Neural cell (in vitro differentiated cells): ENCODE measurements at regions not wholly inside any gene's neighbourhood (a gene's known extent, or its start where the extent isn't known, plus 50 kb on each side); places are given as distances from the start of the nearest gene placed in this dataset.

Experiments
- H2AFZ ChIP-seq: fragments of 200-600, 300-800 bp; sonication (generic), shearing (Covaris generic); 2 replicates; pipeline ENCODE4 v1.6.0; 2014; ENCODE audit warnings: low read depth, mild to moderate bottlenecking, antibody characterized with exemption, low read length, moderate library complexity
- H3F3A ChIP-seq: fragments of 200-600 bp; shearing (Covaris generic); 2 replicates; pipeline ENCODE4 v1.6.1; 2016; ENCODE audit warnings: mild to moderate bottlenecking, moderate library complexity, mixed read lengths, antibody characterized with exemption, low read length; ENCODE audit not compliant: insufficient read depth, poor library complexity, severe bottlenecking
- H3K27ac ChIP-seq: fragments of 200-600, 300-800 bp; sonication (generic), shearing (Covaris generic); 2 replicates; pipeline ENCODE4 v1.5.1; 2014; ENCODE audit warnings: mild to moderate bottlenecking, low read length, moderate library complexity
- H3K27me3 ChIP-seq: fragments of 300-800, 200-600 bp; sonication (generic), shearing (Covaris generic); 2 replicates; pipeline ENCODE4 v1.6.0; 2014; ENCODE audit warnings: mild to moderate bottlenecking, low read depth, low read length, moderate library complexity; ENCODE audit not compliant: insufficient read depth
- H3K36me3 ChIP-seq: fragments of 300-800, 200-600 bp; sonication (generic), shearing (Covaris generic); 2 replicates; pipeline ENCODE4 v1.5.1; 2014; ENCODE audit warnings: mild to moderate bottlenecking, antibody characterized with exemption, low read length, moderate library complexity; ENCODE audit not compliant: insufficient read depth
- H3K4me2 ChIP-seq: fragments of 300-800, 200-600 bp; sonication (generic), shearing (Covaris generic); 2 replicates; pipeline ENCODE4 v1.6.0; 2014; ENCODE audit warnings: mild to moderate bottlenecking, low read length
- H3K4me3 ChIP-seq: fragments of 300-800, 200-600 bp; sonication (generic), shearing (Covaris generic); 2 replicates; pipeline ENCODE4 v1.5.1; 2014; ENCODE audit warnings: mild to moderate bottlenecking, low read length, moderate library complexity
- H3K79me2 ChIP-seq: fragments of 200-600 bp; shearing (Covaris generic); replicated peaks from 2 replicates; pipeline ENCODE4 v1.6.0; 2014; ENCODE audit warnings: mild to moderate bottlenecking, low read length, moderate library complexity; ENCODE audit not compliant: insufficient read depth
- H3K9ac ChIP-seq: fragments of 300-800, 200-600 bp; sonication (generic), shearing (Covaris generic); 2 replicates; pipeline ENCODE4 v1.6.1; 2016; ENCODE audit warnings: mild to moderate bottlenecking, low read length, mixed read lengths
- H3K9me2 ChIP-seq: fragments of 200-600 bp; shearing (Covaris generic); 2 replicates; pipeline ENCODE4 v1.6.1; 2016; ENCODE audit warnings: mild to moderate bottlenecking, low read length, mixed read lengths; ENCODE audit not compliant: insufficient read depth
- H3K9me3 ChIP-seq: fragments of 200-600, 300-800 bp; sonication (generic), shearing (Covaris generic); 2 replicates; pipeline ENCODE4 v1.6.1; 2016; ENCODE audit warnings: mild to moderate bottlenecking, mixed run types, low read length, moderate library complexity, mixed read lengths
- H4K20me1 ChIP-seq: fragments of 200-600 bp; shearing (Covaris generic); 2 replicates; pipeline ENCODE4 v1.6.1; 2016; ENCODE audit warnings: mild to moderate bottlenecking, mixed run types; ENCODE audit not compliant: insufficient read depth
- EP300 ChIP-seq: fragments of 450-650 bp; conservative IDR thresholded peaks from 2 replicates; pipeline ENCODE4 v1.6.1; 2014; ENCODE audit warnings: antibody characterized with exemption, mild to moderate bottlenecking, moderate library complexity; ENCODE audit not compliant: poor library complexity, severe bottlenecking
- EZH2 ChIP-seq: fragments of 200-600, 300-800 bp; shearing (Covaris generic), sonication (generic); IDR thresholded peaks from 2 replicates; pipeline ENCODE4 v1.6.1; 2014; ENCODE audit warnings: antibody characterized with exemption, low read length, borderline replicate concordance, mild to moderate bottlenecking; ENCODE audit not compliant: insufficient read depth, poor library complexity, severe bottlenecking
- MXI1 ChIP-seq: fragments of 450-650 bp; conservative IDR thresholded peaks from 2 replicates; pipeline ENCODE4 v1.6.1; 2014; ENCODE audit warnings: antibody characterized with exemption, mild to moderate bottlenecking; ENCODE audit not compliant: poor library complexity, severe bottlenecking
- POLR2AphosphoS5 ChIP-seq: IDR thresholded peaks from 2 replicates; pipeline ENCODE4 v1.6.1; 2012
- RAD21 ChIP-seq: fragments of 450-650 bp; conservative IDR thresholded peaks from 2 replicates; pipeline ENCODE4 v1.6.1; 2014; ENCODE audit warnings: antibody characterized with exemption, mild to moderate bottlenecking, moderate library complexity
- SMC3 ChIP-seq: fragments of 450-650 bp; conservative IDR thresholded peaks from 2 replicates; pipeline ENCODE4 v1.6.1; 2014; ENCODE audit warnings: antibody characterized with exemption, mild to moderate bottlenecking, moderate library complexity; ENCODE audit not compliant: poor library complexity
- TAF1 ChIP-seq: IDR thresholded peaks from 2 replicates; pipeline ENCODE4 v1.6.1; 2012; ENCODE audit warnings: low read depth
- TF ChIP-seq, protein P1 (sequence below): IDR thresholded peaks from 2 replicates; pipeline ENCODE4 v1.6.1; 2012; ENCODE audit warnings: borderline replicate concordance
- TF ChIP-seq, protein P2 (sequence below): fragments of 450-650 bp; IDR thresholded peaks from 2 replicates; pipeline ENCODE4 v1.5.1; 2014; ENCODE audit warnings: antibody characterized with exemption, mild to moderate bottlenecking, moderate library complexity; ENCODE audit not compliant: poor library complexity, severe bottlenecking

- Histone ChIP-seq H3K4me2 (no peak overlapping the region), H3K9me3 (no peaks in the 10 kb centered on the region), H3K27ac (peak overlapping the region; percentile 19), H3K4me3 (peak overlapping the region; percentile 12), H3K27me3 (no peaks in the 10 kb centered on the region), H3K79me2 (no peaks in the 10 kb centered on the region), H2AFZ (no peak overlapping the region), H3K9me2 (no peaks in the 10 kb centered on the region), H3F3A (no peaks in the 10 kb centered on the region), H3K9ac (no peak overlapping the region), H4K20me1 (no peaks in the 10 kb centered on the region), H3K36me3 (no peaks in the 10 kb centered on the region)
- TF ChIP-seq RAD21 (no peak), MXI1 (no peak), EZH2 (no peak)
- TF ChIP-seq, protein P1, sequence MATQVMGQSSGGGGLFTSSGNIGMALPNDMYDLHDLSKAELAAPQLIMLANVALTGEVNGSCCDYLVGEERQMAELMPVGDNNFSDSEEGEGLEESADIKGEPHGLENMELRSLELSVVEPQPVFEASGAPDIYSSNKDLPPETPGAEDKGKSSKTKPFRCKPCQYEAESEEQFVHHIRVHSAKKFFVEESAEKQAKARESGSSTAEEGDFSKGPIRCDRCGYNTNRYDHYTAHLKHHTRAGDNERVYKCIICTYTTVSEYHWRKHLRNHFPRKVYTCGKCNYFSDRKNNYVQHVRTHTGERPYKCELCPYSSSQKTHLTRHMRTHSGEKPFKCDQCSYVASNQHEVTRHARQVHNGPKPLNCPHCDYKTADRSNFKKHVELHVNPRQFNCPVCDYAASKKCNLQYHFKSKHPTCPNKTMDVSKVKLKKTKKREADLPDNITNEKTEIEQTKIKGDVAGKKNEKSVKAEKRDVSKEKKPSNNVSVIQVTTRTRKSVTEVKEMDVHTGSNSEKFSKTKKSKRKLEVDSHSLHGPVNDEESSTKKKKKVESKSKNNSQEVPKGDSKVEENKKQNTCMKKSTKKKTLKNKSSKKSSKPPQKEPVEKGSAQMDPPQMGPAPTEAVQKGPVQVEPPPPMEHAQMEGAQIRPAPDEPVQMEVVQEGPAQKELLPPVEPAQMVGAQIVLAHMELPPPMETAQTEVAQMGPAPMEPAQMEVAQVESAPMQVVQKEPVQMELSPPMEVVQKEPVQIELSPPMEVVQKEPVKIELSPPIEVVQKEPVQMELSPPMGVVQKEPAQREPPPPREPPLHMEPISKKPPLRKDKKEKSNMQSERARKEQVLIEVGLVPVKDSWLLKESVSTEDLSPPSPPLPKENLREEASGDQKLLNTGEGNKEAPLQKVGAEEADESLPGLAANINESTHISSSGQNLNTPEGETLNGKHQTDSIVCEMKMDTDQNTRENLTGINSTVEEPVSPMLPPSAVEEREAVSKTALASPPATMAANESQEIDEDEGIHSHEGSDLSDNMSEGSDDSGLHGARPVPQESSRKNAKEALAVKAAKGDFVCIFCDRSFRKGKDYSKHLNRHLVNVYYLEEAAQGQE = peak; percentile 11
Observed at GRCh38 chr18:40866968-40867367, 1088.1 kb upstream of the PIK3C3 start.

- Histone ChIP-seq H4K20me1 (no peaks in the 10 kb centered on the region), H3K9me3 (no peaks in the 10 kb centered on the region), H3F3A (no peaks in the 10 kb centered on the region), H3K36me3 (no peaks in the 10 kb centered on the region), H3K27me3 (no peaks in the 10 kb centered on the region), H3K4me3 (no peak overlapping the region), H3K79me2 (no peaks in the 10 kb centered on the region), H2AFZ (no peak overlapping the region), H3K9ac (no peak overlapping the region), H3K4me2 (no peak overlapping the region), H3K9me2 (no peaks in the 10 kb centered on the region), H3K27ac (no peak overlapping the region)
- no peak for TF ChIP-seq MXI1
- TF ChIP-seq, protein P2, sequence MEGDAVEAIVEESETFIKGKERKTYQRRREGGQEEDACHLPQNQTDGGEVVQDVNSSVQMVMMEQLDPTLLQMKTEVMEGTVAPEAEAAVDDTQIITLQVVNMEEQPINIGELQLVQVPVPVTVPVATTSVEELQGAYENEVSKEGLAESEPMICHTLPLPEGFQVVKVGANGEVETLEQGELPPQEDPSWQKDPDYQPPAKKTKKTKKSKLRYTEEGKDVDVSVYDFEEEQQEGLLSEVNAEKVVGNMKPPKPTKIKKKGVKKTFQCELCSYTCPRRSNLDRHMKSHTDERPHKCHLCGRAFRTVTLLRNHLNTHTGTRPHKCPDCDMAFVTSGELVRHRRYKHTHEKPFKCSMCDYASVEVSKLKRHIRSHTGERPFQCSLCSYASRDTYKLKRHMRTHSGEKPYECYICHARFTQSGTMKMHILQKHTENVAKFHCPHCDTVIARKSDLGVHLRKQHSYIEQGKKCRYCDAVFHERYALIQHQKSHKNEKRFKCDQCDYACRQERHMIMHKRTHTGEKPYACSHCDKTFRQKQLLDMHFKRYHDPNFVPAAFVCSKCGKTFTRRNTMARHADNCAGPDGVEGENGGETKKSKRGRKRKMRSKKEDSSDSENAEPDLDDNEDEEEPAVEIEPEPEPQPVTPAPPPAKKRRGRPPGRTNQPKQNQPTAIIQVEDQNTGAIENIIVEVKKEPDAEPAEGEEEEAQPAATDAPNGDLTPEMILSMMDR = no peak
- no peak for TF ChIP-seq RAD21
- TF ChIP-seq, protein P1 = no peak
- no peak for TF ChIP-seq SMC3
- TF ChIP-seq TAF1 = no peak
- TF ChIP-seq EZH2 = no peak
- TF ChIP-seq POLR2AphosphoS5 = no peak
- no peak for TF ChIP-seq EP300
Observed at GRCh38 chr18:40866013-40866645, 1088.9 kb upstream of the PIK3C3 start.
